GM23338 (cell line): ENCODE measurements at regions not wholly inside any gene's neighbourhood (a gene's known extent, or its start where the extent isn't known, plus 50 kb on each side); places are given as distances from the start of the nearest gene placed in this dataset.

Source experiments
- ATAC-seq: fragments of 200-7000 bp; cut with Tn5 transposase; 3 replicates; pipeline ENCODE4 v1.9.1; 2020
- DNase-seq: peaks from one replicate; pipeline ENCODE4 v3.0.0-alpha.2; 2015; ENCODE audit warnings: low spot score
- H2AFZ ChIP-seq: fragments of 200-600 bp; sonication (generic); 2 replicates; pipeline ENCODE4 v1.8.0; 2016; ENCODE audit warnings: antibody characterized with exemption, mild to moderate bottlenecking, moderate library complexity
- H3F3A ChIP-seq: fragments of 200-600 bp; sonication (generic); replicated peaks from 2 replicates; pipeline ENCODE4 v1.8.0; 2017; ENCODE audit warnings: antibody characterized with exemption, mixed run types, low read depth
- H3K27ac ChIP-seq: fragments of 200-600 bp; sonication (generic); 2 replicates; pipeline ENCODE4 v1.6.1; 2016; ENCODE audit warnings: low read depth
- H3K27me3 ChIP-seq: fragments of 200-600 bp; sonication (generic); 2 replicates; pipeline ENCODE4 v1.8.0; 2016; ENCODE audit warnings: mild to moderate bottlenecking, mixed run types, moderate library complexity; ENCODE audit not compliant: insufficient read depth
- H3K36me3 ChIP-seq: fragments of 200-600 bp; sonication (generic); 2 replicates; pipeline ENCODE4 v1.8.0; 2016; ENCODE audit warnings: mild to moderate bottlenecking; ENCODE audit not compliant: insufficient read depth
- H3K4me1 ChIP-seq: fragments of 200-600 bp; sonication (generic); 2 replicates; pipeline ENCODE4 v1.8.0; 2016; ENCODE audit warnings: mild to moderate bottlenecking, moderate library complexity; ENCODE audit not compliant: insufficient read depth
- H3K4me2 ChIP-seq: fragments of 200-600 bp; sonication (generic); 2 replicates; pipeline ENCODE4 v1.7.1; 2017; ENCODE audit warnings: mixed run types
- H3K4me3 ChIP-seq: fragments of 200-600 bp; sonication (generic); 2 replicates; pipeline ENCODE4 v1.6.1; 2016; ENCODE audit warnings: mixed run types
- H3K79me2 ChIP-seq: fragments of 200-600 bp; sonication (generic); replicated peaks from 2 replicates; pipeline ENCODE4 v1.8.0; 2017; ENCODE audit warnings: mild to moderate bottlenecking; ENCODE audit not compliant: insufficient read depth
- H3K9me2 ChIP-seq: fragments of 200-600 bp; sonication (generic); 2 replicates; pipeline ENCODE4 v1.8.0; 2017; ENCODE audit not compliant: insufficient read depth
- H4K20me1 ChIP-seq: fragments of 200-600 bp; sonication (generic); replicated peaks from 2 replicates; pipeline ENCODE4 v1.8.0; 2017; ENCODE audit warnings: mild to moderate bottlenecking; ENCODE audit not compliant: insufficient read depth
- H3K27ac Mint-ChIP-seq: 2 replicates; pipeline ENCODE4 v1.8.0; 2020; ENCODE audit warnings: inconsistent platforms, mild to moderate bottlenecking, moderate library complexity, mixed read lengths
- H3K27me3 Mint-ChIP-seq: 3 replicates; pipeline ENCODE4 v1.8.0; 2022; ENCODE audit warnings: low read depth, mild to moderate bottlenecking, moderate library complexity, mixed read lengths, inconsistent platforms; ENCODE audit not compliant: insufficient read depth, poor library complexity
- H3K36me3 Mint-ChIP-seq: 3 replicates; pipeline ENCODE4 v1.8.0; 2021; ENCODE audit warnings: low read depth, mild to moderate bottlenecking, inconsistent platforms, moderate library complexity, mixed read lengths
- H3K4me1 Mint-ChIP-seq: 3 replicates; pipeline ENCODE4 v1.8.0; 2020; ENCODE audit warnings: mild to moderate bottlenecking, inconsistent platforms, mixed read lengths
- H3K4me3 Mint-ChIP-seq: 3 replicates; pipeline ENCODE4 v1.8.0; 2021; ENCODE audit warnings: moderate library complexity, mild to moderate bottlenecking, inconsistent platforms, mixed read lengths
- H3K9me3 Mint-ChIP-seq: 3 replicates; pipeline ENCODE4 v1.8.0; 2020; ENCODE audit warnings: moderate library complexity, mild to moderate bottlenecking, inconsistent platforms, mixed read lengths
- NANOG ChIP-seq: IDR thresholded peaks from 2 replicates; pipeline ENCODE4 v1.6.1; 2016; ENCODE audit warnings: antibody characterized with exemption, borderline replicate concordance
- POLR2AphosphoS5 ChIP-seq: IDR thresholded peaks from 2 replicates; pipeline ENCODE4 v1.6.1; 2016; ENCODE audit warnings: antibody characterized with exemption, low read depth
- ZNF114 ChIP-seq: fragments of 250-450 bp; sonication (Bioruptor Pico); IDR thresholded peaks from 2 replicates; pipeline ENCODE4 v1.5.0; 2020; ENCODE audit warnings: mild to moderate bottlenecking, moderate library complexity
- TF ChIP-seq, protein P1 (sequence below): fragments of 250-450 bp; sonication (Bioruptor Pico); IDR thresholded peaks from 2 replicates; pipeline ENCODE4 v1.5.0; 2020; ENCODE audit warnings: mild to moderate bottlenecking, moderate library complexity
- TF ChIP-seq, protein P2 (sequence below): IDR thresholded peaks from one replicate; pipeline ENCODE4 v1.6.1; 2018; ENCODE audit warnings: antibody characterized with exemption; ENCODE audit not compliant: unreplicated experiment

DNA sequence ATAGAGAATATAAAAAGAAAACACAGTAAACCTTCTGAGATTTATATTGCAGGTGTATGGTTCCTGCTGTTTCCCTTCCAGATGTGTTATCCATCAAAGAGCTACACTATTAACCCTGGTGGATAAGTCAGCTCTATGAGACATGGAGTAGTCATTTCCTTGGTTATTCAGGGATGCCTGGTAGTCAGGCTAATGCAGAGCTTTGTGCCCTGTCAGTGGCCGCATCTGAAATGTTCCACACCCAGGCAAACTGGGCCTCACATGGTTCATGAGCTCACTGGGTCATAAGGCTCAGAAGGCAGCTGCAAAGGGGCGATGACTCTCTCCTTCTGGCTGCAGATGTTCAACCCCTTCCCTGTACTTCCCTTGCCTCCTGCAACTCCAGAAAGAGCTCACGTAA, 473.6 kb downstream of the EPHA7 start:
- H3K4me3 Mint-ChIP-seq = no peak overlapping the region
- H3K9me3 Mint-ChIP-seq = no peaks in the 10 kb centered on the region
- no peaks in the 10 kb centered on the region for H3K79me2 ChIP-seq
- no peaks in the 10 kb centered on the region for H3K4me1 ChIP-seq
- H3K27ac Mint-ChIP-seq = no peak overlapping the region
- no peaks in the 10 kb centered on the region for H3K4me1 Mint-ChIP-seq
- H3K27ac ChIP-seq = no peak overlapping the region
- peaks cover 1% of the 10 kb centered on the region for H3K27me3 Mint-ChIP-seq
- H4K20me1 ChIP-seq = no peaks in the 10 kb centered on the region
- no peak for DNase-seq
- no peaks in the 10 kb centered on the region for H3K36me3 ChIP-seq
- TF ChIP-seq NANOG (no peak), ZNF114 (CRISPR knock-in tag) (no peak), POLR2AphosphoS5 (no peak)
- TF ChIP-seq, protein P1, sequence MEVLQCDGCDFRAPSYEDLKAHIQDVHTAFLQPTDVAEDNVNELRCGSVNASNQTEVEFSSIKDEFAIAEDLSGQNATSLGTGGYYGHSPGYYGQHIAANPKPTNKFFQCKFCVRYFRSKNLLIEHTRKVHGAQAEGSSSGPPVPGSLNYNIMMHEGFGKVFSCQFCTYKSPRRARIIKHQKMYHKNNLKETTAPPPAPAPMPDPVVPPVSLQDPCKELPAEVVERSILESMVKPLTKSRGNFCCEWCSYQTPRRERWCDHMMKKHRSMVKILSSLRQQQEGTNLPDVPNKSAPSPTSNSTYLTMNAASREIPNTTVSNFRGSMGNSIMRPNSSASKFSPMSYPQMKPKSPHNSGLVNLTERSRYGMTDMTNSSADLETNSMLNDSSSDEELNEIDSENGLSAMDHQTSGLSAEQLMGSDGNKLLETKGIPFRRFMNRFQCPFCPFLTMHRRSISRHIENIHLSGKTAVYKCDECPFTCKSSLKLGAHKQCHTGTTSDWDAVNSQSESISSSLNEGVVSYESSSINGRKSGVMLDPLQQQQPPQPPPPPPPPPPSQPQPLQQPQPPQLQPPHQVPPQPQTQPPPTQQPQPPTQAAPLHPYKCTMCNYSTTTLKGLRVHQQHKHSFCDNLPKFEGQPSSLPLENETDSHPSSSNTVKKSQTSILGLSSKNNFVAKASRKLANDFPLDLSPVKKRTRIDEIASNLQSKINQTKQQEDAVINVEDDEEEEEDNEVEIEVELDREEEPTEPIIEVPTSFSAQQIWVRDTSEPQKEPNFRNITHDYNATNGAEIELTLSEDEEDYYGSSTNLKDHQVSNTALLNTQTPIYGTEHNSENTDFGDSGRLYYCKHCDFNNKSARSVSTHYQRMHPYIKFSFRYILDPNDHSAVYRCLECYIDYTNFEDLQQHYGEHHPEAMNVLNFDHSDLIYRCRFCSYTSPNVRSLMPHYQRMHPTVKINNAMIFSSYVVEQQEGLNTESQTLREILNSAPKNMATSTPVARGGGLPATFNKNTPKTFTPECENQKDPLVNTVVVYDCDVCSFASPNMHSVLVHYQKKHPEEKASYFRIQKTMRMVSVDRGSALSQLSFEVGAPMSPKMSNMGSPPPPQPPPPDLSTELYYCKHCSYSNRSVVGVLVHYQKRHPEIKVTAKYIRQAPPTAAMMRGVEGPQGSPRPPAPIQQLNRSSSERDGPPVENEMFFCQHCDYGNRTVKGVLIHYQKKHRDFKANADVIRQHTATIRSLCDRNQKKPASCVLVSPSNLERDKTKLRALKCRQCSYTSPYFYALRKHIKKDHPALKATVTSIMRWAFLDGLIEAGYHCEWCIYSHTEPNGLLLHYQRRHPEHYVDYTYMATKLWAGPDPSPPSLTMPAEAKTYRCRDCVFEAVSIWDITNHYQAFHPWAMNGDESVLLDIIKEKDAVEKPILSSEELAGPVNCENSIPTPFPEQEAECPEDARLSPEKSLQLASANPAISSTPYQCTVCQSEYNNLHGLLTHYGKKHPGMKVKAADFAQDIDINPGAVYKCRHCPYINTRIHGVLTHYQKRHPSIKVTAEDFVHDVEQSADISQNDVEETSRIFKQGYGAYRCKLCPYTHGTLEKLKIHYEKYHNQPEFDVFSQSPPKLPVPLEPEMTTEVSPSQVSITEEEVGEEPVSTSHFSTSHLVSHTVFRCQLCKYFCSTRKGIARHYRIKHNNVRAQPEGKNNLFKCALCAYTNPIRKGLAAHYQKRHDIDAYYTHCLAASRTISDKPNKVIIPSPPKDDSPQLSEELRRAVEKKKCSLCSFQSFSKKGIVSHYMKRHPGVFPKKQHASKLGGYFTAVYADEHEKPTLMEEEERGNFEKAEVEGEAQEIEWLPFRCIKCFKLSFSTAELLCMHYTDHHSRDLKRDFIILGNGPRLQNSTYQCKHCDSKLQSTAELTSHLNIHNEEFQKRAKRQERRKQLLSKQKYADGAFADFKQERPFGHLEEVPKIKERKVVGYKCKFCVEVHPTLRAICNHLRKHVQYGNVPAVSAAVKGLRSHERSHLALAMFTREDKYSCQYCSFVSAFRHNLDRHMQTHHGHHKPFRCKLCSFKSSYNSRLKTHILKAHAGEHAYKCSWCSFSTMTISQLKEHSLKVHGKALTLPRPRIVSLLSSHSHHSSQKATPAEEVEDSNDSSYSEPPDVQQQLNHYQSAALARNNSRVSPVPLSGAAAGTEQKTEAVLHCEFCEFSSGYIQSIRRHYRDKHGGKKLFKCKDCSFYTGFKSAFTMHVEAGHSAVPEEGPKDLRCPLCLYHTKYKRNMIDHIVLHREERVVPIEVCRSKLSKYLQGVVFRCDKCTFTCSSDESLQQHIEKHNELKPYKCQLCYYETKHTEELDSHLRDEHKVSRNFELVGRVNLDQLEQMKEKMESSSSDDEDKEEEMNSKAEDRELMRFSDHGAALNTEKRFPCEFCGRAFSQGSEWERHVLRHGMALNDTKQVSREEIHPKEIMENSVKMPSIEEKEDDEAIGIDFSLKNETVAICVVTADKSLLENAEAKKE (CRISPR knock-in tag) = no peak
- TF ChIP-seq, protein P2, sequence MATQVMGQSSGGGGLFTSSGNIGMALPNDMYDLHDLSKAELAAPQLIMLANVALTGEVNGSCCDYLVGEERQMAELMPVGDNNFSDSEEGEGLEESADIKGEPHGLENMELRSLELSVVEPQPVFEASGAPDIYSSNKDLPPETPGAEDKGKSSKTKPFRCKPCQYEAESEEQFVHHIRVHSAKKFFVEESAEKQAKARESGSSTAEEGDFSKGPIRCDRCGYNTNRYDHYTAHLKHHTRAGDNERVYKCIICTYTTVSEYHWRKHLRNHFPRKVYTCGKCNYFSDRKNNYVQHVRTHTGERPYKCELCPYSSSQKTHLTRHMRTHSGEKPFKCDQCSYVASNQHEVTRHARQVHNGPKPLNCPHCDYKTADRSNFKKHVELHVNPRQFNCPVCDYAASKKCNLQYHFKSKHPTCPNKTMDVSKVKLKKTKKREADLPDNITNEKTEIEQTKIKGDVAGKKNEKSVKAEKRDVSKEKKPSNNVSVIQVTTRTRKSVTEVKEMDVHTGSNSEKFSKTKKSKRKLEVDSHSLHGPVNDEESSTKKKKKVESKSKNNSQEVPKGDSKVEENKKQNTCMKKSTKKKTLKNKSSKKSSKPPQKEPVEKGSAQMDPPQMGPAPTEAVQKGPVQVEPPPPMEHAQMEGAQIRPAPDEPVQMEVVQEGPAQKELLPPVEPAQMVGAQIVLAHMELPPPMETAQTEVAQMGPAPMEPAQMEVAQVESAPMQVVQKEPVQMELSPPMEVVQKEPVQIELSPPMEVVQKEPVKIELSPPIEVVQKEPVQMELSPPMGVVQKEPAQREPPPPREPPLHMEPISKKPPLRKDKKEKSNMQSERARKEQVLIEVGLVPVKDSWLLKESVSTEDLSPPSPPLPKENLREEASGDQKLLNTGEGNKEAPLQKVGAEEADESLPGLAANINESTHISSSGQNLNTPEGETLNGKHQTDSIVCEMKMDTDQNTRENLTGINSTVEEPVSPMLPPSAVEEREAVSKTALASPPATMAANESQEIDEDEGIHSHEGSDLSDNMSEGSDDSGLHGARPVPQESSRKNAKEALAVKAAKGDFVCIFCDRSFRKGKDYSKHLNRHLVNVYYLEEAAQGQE = no peak
- no peaks in the 10 kb centered on the region for H3K27me3 ChIP-seq
- no peak for ATAC-seq
- no peaks in the 10 kb centered on the region for H3K36me3 Mint-ChIP-seq
- H3F3A ChIP-seq = no peaks in the 10 kb centered on the region
- no peak overlapping the region for H3K4me2 ChIP-seq
- H2AFZ ChIP-seq = no peak overlapping the region
- 0 out of 2 replicates have a peak, but pooled peaks cover 3% of the 10 kb centered on the region for H3K9me2 ChIP-seq
- H3K4me3 ChIP-seq = no peak overlapping the region
